H1 (cell line): ENCODE measurements at regions not wholly inside any gene's neighbourhood (a gene's known extent, or its start where the extent isn't known, plus 50 kb on each side); places are given as distances from the start of the nearest gene placed in this dataset.

Source experiments
- CTCF ChIP-seq, 3 experiments: IDR thresholded peaks; 1 replicate in 2 of 3; 2 replicates in 1 of 3; pipeline versions ENCODE4 v1.5.1 to v1.6.1; 2011; ENCODE audit warnings: low read length in 3 of 3, mild to moderate bottlenecking in 3 of 3, inconsistent platforms in 2 of 3, low read depth in 1 of 3, moderate library complexity in 1 of 3; ENCODE audit not compliant: insufficient read depth in 1 of 3; ENCODE audit errors: control extremely low read depth in 1 of 3
- GABPA ChIP-seq: IDR thresholded peaks from 2 replicates; pipeline ENCODE4 v1.6.1; 2011; ENCODE audit warnings: mild to moderate bottlenecking, low read length, moderate library complexity, borderline replicate concordance; ENCODE audit not compliant: insufficient read depth
- KDM5A ChIP-seq: fragments of 200-600 bp; IDR thresholded peaks from 2 replicates; pipeline ENCODE4 v1.7.1; 2012; ENCODE audit warnings: mild to moderate bottlenecking, low read length, inconsistent platforms, mixed read lengths
- MAFK ChIP-seq: IDR thresholded peaks from 2 replicates; pipeline ENCODE4 v1.6.1; 2012; ENCODE audit warnings: low read depth, mild to moderate bottlenecking, improper control_type of control experiment, low read length
- POLR2A ChIP-seq, 2 experiments: IDR thresholded peaks; 1 replicate in 1 of 2; 2 replicates in 1 of 2; pipeline ENCODE4 v1.6.1; 2011; ENCODE audit warnings: low read depth in 2 of 2, low read length in 2 of 2, mild to moderate bottlenecking in 2 of 2; ENCODE audit errors: control extremely low read depth in 1 of 2
- RXRA ChIP-seq: IDR thresholded peaks from 2 replicates; pipeline ENCODE4 v1.6.1; 2011; ENCODE audit warnings: low read depth, mild to moderate bottlenecking, low read length, moderate library complexity; ENCODE audit not compliant: insufficient read depth
- SP4 ChIP-seq: IDR thresholded peaks from 2 replicates; pipeline ENCODE4 v1.6.1; 2012; ENCODE audit warnings: low read length, inconsistent platforms
- SUZ12 ChIP-seq: fragments of 200-600 bp; sonication (generic); IDR thresholded peaks from 2 replicates; pipeline ENCODE4 v1.6.1; 2012; ENCODE audit warnings: mild to moderate bottlenecking, inconsistent platforms, low read length, moderate library complexity, mixed read lengths
- TBP ChIP-seq: IDR thresholded peaks from 2 replicates; pipeline ENCODE4 v1.6.1; 2011; ENCODE audit warnings: low read depth, low read length, improper control_type of control experiment
- TEAD4 ChIP-seq: IDR thresholded peaks from 2 replicates; pipeline ENCODE4 v1.6.1; 2012; ENCODE audit warnings: low read depth, low read length, inconsistent platforms, mixed read lengths
- YY1 ChIP-seq: IDR thresholded peaks from 2 replicates; pipeline ENCODE4 v1.6.1; 2011; ENCODE audit warnings: low read depth, mild to moderate bottlenecking, low read length
- TF ChIP-seq, protein P1 (sequence below): IDR thresholded peaks from 2 replicates; pipeline ENCODE4 v1.6.1; 2012; ENCODE audit warnings: inconsistent platforms

DNA sequence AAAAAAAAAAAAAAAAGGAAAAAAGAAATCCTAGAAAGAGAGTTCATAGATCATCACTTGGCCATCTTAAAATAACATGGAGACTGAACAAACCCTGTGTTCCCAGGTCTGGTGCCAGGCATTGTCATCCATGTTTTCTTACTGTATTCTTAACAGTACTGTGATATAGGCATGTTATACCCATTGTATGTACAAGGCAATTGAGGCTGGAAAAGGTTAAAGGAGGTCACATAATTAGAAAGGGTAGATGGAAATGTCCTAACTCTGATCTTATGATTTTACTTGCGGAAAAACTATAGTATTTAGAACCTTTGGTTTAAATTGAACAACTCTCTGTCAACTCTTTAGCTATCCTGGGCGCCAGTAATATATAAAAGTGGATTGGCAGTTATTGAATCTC, 478.2 kb upstream of the RGS6 start:
- TF ChIP-seq YY1, result no peak
- TF ChIP-seq SUZ12, result no peak
- TF ChIP-seq KDM5A, result no peak
- TF ChIP-seq SP4, result no peak
- no peak for TF ChIP-seq GABPA
- TF ChIP-seq, protein P1, sequence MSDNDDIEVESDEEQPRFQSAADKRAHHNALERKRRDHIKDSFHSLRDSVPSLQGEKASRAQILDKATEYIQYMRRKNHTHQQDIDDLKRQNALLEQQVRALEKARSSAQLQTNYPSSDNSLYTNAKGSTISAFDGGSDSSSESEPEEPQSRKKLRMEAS, result no peak
- TF ChIP-seq POLR2A (IDR thresholded peaks at IDR 0.05; ENCODE audit: control extremely low read depth in 1 of 2, low read depth in 2 of 2, low read length in 2 of 2), result no peak
- no peak for TF ChIP-seq CTCF (IDR thresholded peaks at IDR 0.05; ENCODE audit: control extremely low read depth in 1 of 3, insufficient read depth in 1 of 3, low read depth in 1 of 3, low read length in 3 of 3)
- no peak for TF ChIP-seq RXRA
- TF ChIP-seq TBP, result no peak
- TF ChIP-seq TEAD4, result no peak
- no peak for TF ChIP-seq MAFK
